SW480 (cell line): ENCODE measurements at regions not wholly inside any gene's neighbourhood (a gene's known extent, or its start where the extent isn't known, plus 50 kb on each side); places are given as distances from the start of the nearest gene placed in this dataset.

Experiments used
- DNase-seq: peaks from one replicate; pipeline ENCODE4 v3.0.0-alpha.2; 2016; ENCODE audit warnings: low spot score

- no peak for DNase-seq
Observed at GRCh38 chr5:86029308-86029707, 588.4 kb upstream of the COX7C start.

- no peak for DNase-seq
Observed at GRCh38 chr5:86030753-86031152, 587.0 kb upstream of the COX7C start.

DNA sequence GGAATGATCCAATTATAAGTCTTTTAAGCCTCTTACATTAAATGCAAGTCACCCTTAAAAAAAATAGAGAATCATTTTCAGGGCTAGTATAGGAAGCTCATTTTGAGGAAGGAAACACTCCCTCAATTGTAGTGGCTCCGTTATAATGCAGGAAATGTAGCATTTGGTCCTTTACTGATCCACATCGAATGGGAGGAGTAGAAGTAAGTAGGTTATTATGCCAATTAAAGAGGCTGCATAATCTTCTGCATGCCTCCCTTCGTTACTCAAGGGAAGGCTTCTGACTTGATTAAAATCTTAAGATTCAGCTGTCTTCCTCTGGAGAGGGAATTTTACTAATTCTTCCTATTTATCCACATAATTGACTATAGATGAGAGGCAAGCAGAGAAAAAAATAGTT, 579.2 kb upstream of the COX7C start:
- no peak for DNase-seq

DNA sequence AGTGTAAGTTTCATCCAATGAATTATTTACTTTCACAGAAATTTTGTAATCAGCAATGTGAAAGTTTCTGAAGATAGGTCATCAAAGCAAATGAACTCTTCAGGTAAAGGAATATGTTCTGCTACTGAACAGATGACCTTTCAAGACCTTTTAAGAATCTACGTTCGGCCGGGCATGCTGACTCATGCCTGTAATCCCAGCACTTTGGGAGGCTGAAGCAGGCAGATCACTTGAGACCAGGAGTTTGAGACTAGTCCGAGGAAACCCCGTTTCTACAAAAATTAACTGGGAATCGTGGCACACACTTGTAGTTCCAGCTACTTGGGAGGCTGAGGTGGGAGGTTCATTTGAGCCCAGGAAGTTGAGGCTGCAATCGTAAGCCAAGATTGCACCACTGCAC, 578.4 kb upstream of the COX7C start:
- DNase-seq, result no peak

GRCh38 chr5:86070719-86071118, 547.0 kb upstream of the COX7C start:
- no peak for DNase-seq

DNA sequence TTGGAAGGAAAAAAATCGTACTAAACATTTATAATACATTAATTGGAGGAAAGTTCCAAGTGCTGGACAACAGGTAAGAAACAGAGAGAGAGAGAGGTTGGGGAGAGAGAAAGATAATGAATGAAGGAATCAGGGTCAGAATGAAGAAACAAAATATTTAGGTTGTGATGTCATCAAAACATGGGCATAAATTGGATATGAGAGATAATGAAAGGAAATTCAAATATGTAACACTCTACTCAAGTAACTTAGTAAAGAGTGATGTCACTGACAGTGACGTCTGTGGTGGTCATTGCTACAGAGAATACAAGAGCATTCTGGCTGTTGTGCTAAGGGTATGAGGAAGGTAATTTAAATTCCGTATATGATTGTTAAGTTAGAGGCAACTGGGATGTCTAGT, 543.4 kb upstream of the COX7C start:
- no peak for DNase-seq

GRCh38 chr5:86075139-86075538, 542.6 kb upstream of the COX7C start:
- no peak for DNase-seq

DNA sequence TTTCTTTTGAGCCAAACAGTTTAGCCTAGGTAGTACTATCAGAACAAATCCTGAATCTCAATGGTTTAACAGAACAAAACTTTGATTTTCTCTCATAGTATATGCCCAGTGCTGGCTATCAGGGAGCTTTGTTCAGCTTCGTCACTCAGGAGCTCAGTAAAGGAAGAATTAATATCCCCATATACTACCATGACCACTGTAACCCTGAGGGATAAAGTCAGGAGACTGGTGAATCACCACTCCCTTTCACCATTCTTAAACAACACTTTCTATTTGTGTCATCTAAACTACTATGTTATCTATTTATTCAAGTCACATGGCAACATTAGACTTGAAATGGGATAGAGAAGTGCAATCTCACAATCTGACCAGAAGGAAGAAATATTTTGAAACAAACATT, 522.6 kb upstream of the COX7C start:
- DNase-seq, result no peak

DNA sequence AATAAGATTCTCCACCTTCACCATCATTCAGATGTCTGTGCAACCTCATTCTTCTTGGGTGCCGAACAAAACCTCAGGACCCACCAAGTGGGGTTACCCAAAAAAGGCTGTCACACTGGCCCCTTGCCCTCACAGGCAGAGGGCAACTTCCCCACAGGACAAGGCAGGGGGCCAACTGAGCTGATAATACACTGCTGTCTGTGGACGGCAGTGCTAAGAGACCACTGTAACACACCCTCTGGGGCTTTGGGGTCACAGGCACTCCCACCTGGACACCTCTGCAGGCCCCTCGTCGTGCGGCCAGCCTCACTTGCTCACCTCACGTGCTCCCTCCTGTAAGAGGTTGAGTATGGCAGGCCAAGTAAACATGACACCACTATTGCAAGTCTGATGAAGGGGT, 515.8 kb upstream of the COX7C start:
- no peak for DNase-seq

- no peak for DNase-seq
Observed at GRCh38 chr5:86108825-86109224, 508.9 kb upstream of the COX7C start.

GRCh38 chr5:86112249-86112648, 505.5 kb upstream of the COX7C start:
- DNase-seq, result no peak

DNA sequence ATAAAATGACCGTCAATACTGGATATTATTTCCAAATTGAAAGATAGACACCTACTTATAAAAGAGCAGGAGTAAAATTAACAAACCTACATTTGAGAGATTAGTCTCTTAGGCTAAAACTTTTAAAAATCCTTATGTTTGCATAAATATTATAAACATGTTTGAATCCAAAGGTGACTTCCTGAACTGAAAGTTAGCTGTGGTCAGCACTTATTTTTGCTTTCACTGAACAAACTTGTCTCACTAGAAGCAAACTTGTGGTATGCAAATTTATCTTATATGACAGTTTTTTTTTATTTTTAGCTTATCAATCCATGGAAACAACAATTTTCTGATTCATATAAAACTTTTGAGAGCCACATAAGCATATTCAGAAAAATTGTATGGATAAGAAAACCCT, 502.6 kb upstream of the COX7C start:
- DNase-seq, result no peak

DNA sequence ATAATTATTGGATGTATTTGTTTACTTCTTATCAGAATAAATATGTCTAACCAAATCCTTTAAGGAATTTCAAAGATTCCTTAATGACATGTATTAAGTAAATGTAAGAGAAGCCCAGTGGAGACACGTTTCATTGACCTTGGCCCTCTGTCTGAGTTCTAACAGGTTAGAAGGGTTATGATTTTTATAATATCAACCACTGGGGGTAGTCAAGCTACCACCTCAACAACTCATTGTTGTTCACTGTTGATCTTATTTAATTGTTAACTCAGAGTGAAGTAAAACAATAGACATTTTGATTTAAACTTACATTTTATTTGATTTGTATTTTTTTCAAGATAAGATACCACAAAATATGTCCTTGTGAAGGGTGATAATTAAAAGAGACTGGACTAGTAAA, 499.2 kb upstream of the COX7C start:
- peak; percentile 4 for DNase-seq

DNA sequence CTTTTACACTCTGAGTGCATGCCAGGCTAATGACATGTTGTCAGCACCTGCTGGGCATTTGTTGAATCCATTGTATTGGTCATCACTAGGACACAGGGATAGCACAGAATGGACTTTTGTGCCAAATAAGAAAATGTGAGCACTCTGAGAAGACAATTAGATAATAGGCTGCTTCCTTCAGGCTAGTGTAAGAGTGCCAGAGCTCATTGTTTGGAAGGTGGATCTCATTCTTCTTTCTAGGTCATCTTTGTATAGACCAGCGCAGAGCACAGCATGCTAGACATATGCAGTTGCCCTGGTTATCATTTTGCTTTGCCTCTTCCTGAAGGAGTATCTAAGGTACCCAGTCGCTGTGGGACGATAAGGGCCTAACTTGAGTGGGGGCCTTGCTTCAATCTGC, 493.4 kb upstream of the COX7C start:
- DNase-seq, result no peak

GRCh38 chr5:86125731-86126601, 491.8 kb upstream of the COX7C start:
- no peak for DNase-seq

- no peak for DNase-seq
Observed at GRCh38 chr5:86127696-86128095, 490.0 kb upstream of the COX7C start.

DNA sequence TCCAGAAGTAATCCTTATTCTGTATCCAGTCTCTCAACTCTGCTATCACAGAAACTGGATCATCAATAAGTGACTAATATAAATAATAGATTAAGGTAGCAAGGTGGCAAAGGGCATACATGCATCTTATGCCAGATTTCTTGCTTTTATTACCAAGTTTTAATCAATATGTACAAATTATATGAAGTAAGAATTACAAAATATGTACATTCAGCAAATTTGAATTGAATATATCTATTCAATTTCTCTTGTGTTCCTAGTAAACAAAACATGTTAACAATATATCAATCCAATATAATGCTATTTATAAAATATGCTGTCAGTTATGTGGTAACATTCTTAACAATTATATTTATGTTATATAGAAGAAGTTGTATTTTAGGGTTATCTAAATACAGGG, 488.7 kb upstream of the COX7C start:
- DNase-seq, result no peak

DNA sequence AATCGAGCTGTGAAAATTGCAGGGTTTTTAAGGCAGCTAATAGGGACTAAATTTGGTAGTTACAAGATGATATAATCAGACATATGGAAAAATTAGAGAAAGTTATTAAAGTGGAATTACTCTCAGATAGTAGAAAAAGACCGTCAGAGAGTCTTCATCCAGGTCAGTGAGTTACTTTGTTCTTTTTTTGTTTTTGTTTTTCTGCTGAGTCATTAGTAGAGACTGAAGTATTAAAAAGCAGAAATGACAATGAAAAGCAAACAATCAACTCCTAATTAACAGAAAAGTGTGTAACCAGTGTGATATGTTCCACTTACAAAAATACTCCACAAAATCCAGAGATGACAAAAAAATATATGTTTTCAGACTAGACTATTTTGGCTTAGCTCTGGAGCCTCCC, 480.4 kb upstream of the COX7C start:
- DNase-seq, result no peak

GRCh38 chr5:86143837-86144236, 473.9 kb upstream of the COX7C start:
- DNase-seq, result no peak

DNA sequence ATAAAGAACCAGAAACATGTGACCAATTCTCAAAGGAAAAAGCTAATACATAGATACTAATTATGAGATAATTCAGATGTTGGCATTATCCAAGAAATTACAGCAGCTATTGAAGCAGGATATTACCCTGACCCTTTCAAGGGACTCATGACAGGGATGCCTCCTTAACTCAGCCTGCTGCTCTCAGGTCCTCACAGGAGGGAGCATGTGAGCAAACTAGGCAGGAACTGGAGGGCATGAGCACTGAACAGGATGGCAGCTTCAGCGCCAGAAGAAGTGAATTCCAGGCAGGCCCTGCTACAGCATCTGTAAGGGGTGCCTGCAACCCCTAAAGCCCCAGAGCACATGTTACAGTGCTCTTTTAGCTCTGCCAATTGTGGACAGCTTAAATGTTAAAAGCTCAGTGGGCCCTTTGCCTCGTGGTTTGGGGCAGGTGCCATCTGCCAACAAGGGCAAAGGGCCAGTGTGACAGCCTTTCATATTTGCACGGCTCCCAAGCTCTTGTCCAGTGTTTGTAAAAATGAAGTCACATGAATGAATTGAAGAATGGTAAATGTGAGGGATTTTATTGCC, 464.7 kb upstream of the COX7C start:
- no peak for DNase-seq

DNA sequence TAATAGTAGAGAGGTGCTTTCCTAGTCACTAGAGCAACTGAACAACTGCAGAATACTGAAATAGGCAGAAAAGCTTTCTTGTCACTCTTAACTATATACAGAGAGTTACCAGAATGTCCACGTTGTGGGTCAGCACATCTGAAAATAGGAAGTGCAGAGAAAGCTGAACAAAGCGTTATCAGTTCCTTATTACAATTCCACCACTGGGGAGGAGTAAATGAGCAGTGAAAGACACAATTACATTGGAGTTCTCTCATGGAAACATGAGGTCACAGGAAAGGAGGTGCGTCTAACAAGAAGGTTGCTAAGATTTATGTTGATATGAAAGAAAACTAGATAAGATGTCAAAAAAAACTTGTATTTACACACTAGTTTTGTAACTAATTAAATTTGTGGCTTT, 461.9 kb upstream of the COX7C start:
- DNase-seq, result no peak

DNA sequence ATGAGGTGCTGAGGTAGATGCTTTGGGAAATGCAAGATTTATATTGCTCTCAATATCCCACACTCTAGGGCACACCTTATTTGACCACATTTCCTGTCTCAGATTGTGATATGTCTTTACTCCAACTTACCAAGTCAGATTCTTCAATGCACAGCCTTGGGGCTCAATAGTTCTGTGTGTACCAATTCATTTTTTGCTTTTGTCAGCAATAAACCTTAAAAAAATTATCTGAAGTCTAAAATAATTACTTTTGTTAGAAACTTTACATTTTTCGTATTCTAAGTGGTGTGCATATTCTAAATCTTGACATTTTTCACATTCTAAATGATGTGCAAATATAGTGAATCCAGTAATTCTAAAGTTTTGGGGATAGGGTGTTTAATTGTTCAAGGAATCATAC, 447.5 kb upstream of the COX7C start:
- DNase-seq, result no peak

GRCh38 chr5:86175224-86175623, 442.5 kb upstream of the COX7C start:
- no peak for DNase-seq

GRCh38 chr5:86199287-86199686, 418.5 kb upstream of the COX7C start:
- DNase-seq, result no peak
